Right lobe of liver (tissue), 6 donors: ENCODE measurements at regions not wholly inside any gene's neighbourhood (a gene's known extent, or its start where the extent isn't known, plus 50 kb on each side); places are given as distances from the start of the nearest gene placed in this dataset.

Source experiments
- ATAC-seq, 4 donors: fragments of 200-7000 bp; cut with Tn5 transposase; one replicate each; pipeline ENCODE4 v1.9.1; 2020; ENCODE audit warnings: mild to moderate bottlenecking in 4 of 4, moderate library complexity in 4 of 4
- DNase-seq, 3 donors: peaks; one replicate each; pipeline ENCODE4 v3.0.0-alpha.2; 2020
- H3K27ac ChIP-seq, 3 donors: fragments of 200-600 bp; one replicate each; pipeline ENCODE4 v1.8.0; 2022
- H3K27me3 ChIP-seq, 2 donors: fragments of 200-600 bp; one replicate each; pipeline ENCODE4 v1.8.0; 2022
- H3K36me3 ChIP-seq, 4 donors: fragments of 200-600 bp; sonication (generic) in 1 of 4; one replicate each; pipeline versions ENCODE4 v1.5.1 to v1.8.0; 2017 to 2022; ENCODE audit warnings: control low read depth in 1 of 4
- H3K4me1 ChIP-seq, 4 donors: fragments of 200-600 bp; sonication (generic) in 1 of 4; one replicate each; pipeline versions ENCODE4 v1.5.1 to v1.8.0; 2017 to 2022; ENCODE audit warnings: control low read depth in 1 of 4
- H3K4me3 ChIP-seq, 3 donors: fragments of 200-600 bp; one replicate each; pipeline ENCODE4 v1.8.0; 2022
- H3K9me3 ChIP-seq, 4 donors: fragments of 200-600 bp; sonication (generic) in 1 of 4; one replicate each; pipeline versions ENCODE4 v1.5.1 to v1.8.0; 2017 to 2022; ENCODE audit warnings: control low read depth in 1 of 4
- POLR2A ChIP-seq: fragments of 450-650 bp; IDR thresholded peaks from one replicate; pipeline ENCODE4 v1.6.1; 2017; ENCODE audit warnings: antibody characterized with exemption, mild to moderate bottlenecking
- WGBS: methylation state at CpG from one replicate; pipeline ENCODE4 v1.1.6; 2018; ENCODE audit warnings: low coverage, low lambda C conversion rate; ENCODE audit not compliant: insufficient coverage; ENCODE audit errors: missing lambda C conversion rate; 5-methylcytosine and 5-hydroxymethylcytosine counted together
- intact Hi-C, 2 donors: fragments of 100-400 bp; cut with DNase I; formaldehyde crosslinking; loops; one replicate each; pipeline versions ENCODE4 v1.11.2 to v1.14.1; 2022
- TF ChIP-seq, protein P1 (sequence below), 4 donors: fragments of 200-600 bp in 3 of 4; fragments of 450-650 bp in 1 of 4; IDR thresholded peaks; one replicate each; pipeline versions ENCODE4 v1.5.1 to v1.8.0; 2016 to 2022; ENCODE audit warnings: antibody characterized with exemption in 4 of 4, mild to moderate bottlenecking in 2 of 4
- donor health status: DM: no; HTN: yes; CAD: no.
- donor health status: DM: no; HTN: no; CAD: no.
- donor health status: DM: no; HTN: no; CAD: no.
- donor health status: DM: no; HTN: yes; CAD: no.
- donor health status: DM: no; HTN: yes; CAD: no.

DNA sequence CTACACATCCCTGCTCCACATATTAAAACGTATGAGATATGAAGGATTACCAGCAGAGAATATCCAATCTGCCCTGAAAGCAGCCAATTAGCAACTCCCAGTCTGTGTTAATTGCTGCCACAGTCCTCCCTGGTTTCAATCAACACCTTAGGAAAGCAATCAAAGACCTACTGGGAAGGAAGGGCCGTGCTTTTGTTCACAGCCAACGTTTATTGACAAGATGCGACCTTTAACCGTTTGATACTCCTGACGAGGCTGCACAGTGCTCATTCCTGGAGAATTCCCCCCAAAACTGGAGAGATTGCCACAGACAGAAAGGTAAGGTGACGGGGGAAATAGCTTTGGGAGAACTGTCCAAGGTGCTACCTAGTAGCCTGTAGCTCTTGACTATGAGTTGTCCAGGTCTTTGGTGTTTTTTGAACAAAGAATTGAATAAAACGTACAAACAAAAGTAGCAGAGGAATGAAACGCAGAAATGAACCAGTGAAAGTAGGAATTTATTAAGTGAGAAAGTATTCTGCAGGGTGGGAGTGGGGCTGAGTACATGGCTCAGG is 596.5 kb downstream of the NLGN4X start:
- 14% methylated on average over 9 of the region's 9 CpGs for WGBS
- no peak overlapping the region for H3K27ac ChIP-seq
- H3K4me3 ChIP-seq, result no peak overlapping the region
- no peak for ATAC-seq
- no peak for TF ChIP-seq POLR2A
- TF ChIP-seq, protein P1, sequence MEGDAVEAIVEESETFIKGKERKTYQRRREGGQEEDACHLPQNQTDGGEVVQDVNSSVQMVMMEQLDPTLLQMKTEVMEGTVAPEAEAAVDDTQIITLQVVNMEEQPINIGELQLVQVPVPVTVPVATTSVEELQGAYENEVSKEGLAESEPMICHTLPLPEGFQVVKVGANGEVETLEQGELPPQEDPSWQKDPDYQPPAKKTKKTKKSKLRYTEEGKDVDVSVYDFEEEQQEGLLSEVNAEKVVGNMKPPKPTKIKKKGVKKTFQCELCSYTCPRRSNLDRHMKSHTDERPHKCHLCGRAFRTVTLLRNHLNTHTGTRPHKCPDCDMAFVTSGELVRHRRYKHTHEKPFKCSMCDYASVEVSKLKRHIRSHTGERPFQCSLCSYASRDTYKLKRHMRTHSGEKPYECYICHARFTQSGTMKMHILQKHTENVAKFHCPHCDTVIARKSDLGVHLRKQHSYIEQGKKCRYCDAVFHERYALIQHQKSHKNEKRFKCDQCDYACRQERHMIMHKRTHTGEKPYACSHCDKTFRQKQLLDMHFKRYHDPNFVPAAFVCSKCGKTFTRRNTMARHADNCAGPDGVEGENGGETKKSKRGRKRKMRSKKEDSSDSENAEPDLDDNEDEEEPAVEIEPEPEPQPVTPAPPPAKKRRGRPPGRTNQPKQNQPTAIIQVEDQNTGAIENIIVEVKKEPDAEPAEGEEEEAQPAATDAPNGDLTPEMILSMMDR (IDR thresholded peaks at IDR 0.05), result no peak
- no peaks in the 10 kb centered on the region for H3K36me3 ChIP-seq
- DNase-seq, result no peak
- intact Hi-C loops, result no loop called here
- no peaks in the 10 kb centered on the region for H3K9me3 ChIP-seq
- H3K4me1 ChIP-seq, result no peaks in the 10 kb centered on the region
- H3K27me3 ChIP-seq, result no peaks in the 10 kb centered on the region

DNA sequence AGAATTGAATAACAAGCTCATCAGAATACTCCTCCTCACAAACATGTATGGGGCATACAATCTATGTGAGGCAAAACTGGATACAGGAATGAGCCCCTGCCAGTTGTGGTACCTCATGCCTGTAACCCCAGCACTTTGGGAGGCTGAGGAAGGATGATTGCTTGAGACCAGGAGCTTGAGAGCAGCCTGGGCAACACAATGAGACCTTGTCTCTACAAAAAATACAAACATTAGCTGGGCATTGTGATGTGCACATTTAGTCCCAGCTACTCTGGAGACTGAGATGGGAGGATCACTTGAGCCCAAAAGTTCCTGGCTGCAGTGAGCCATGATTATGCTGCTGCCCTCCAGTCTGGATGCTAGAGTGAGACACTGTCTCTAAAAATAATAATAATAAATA is 611.0 kb downstream of the NLGN4X start:
- Histone ChIP-seq H3K36me3 (no peaks in the 10 kb centered on the region), H3K4me3 (no peak overlapping the region), H3K27me3 (no peaks in the 10 kb centered on the region), H3K9me3 (no peaks in the 10 kb centered on the region), H3K27ac (no peak overlapping the region), H3K4me1 (no peaks in the 10 kb centered on the region)
- intact Hi-C loops, result no loop called here
- no peak for ATAC-seq
- no peak for DNase-seq
- TF ChIP-seq, protein P1 (IDR thresholded peaks at IDR 0.05), result no peak
- TF ChIP-seq POLR2A, result no peak

DNA sequence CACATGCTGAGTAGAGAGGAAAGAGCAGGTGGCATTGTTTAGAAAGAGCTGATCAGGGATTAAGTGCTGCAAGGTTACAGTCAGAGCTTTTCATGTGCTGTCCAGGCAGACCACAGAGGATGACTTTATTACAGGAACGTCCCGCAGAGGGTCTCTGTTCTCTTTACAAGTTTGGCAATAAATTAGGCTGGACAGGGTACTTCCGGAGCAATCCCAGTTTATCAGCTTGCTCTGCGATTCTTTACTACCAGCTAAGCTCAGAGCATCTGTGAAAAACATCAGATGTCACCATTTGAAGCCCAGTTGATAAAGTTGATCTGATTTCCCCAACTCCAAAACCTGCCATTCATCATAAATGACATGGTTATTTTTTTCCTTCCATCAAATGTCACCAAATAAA is 633.1 kb downstream of the NLGN4X start:
- no peaks in the 10 kb centered on the region for H3K27me3 ChIP-seq
- ATAC-seq, result no peak
- DNase-seq, result no peak
- H3K4me1 ChIP-seq, result no peaks in the 10 kb centered on the region
- WGBS, result 30% methylated on average over 4 of the region's 4 CpGs
- H3K9me3 ChIP-seq, result no peaks in the 10 kb centered on the region
- intact Hi-C loops, result no loop called here
- TF ChIP-seq, protein P1 (IDR thresholded peaks at IDR 0.05), result no peak
- no peak for TF ChIP-seq POLR2A
- no peak overlapping the region for H3K27ac ChIP-seq
- H3K36me3 ChIP-seq, result no peaks in the 10 kb centered on the region
- no peak overlapping the region for H3K4me3 ChIP-seq

DNA sequence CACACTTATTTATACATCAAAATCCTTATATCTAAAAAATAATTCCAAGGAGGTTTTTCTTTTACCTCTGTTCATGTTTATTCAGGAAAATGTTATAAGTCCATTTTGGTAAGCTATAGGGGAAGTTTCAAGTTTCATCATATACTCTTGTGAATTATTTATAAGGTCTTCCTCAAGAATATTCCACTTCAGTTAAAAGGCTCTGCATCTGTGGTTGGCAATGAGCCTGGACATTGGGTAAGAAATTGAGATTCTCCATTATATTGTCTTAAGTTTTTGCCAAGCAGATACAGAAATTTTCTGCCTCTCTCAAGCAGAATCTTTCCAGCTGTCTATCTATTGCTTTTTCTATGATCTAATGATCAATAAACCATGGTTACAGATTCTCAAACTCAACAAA is 641.9 kb downstream of the NLGN4X start:
- Histone ChIP-seq H3K27me3 (no peaks in the 10 kb centered on the region), H3K27ac (no peak overlapping the region), H3K9me3 (no peaks in the 10 kb centered on the region), H3K4me1 (no peaks in the 10 kb centered on the region), H3K4me3 (no peak overlapping the region), H3K36me3 (no peaks in the 10 kb centered on the region)
- TF ChIP-seq, protein P1 (IDR thresholded peaks at IDR 0.05), result no peak
- no peak for TF ChIP-seq POLR2A
- ATAC-seq (no peak), DNase-seq (no peak)
- intact Hi-C loops, result no loop called here

DNA sequence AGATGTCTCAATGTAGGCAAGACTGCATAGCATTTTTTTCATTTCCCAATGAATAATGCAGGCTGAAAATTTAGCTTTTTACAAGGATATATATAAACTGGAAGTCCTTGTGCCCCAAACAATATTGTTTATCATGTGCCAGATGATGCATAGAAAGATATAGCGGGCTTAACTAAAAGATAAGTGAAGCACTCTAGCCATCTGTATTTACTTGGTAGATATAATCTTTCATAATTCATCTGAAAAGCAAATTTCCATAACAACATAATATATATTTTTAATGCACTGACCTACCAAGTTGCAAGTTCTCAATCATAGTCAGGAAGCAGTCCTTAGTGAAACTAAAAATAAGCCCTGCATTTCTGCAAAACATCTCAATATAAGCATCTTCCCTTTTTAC is 653.3 kb downstream of the NLGN4X start:
- Histone ChIP-seq H3K4me3 (no peak overlapping the region), H3K4me1 (no peaks in the 10 kb centered on the region), H3K9me3 (no peaks in the 10 kb centered on the region), H3K36me3 (no peaks in the 10 kb centered on the region), H3K27me3 (no peaks in the 10 kb centered on the region), H3K27ac (no peak overlapping the region)
- no peak for ATAC-seq
- TF ChIP-seq, protein P1 (IDR thresholded peaks at IDR 0.05), result no peak
- TF ChIP-seq POLR2A, result no peak
- intact Hi-C loops, result no loop called here
- DNase-seq, result no peak
- WGBS, result 62% methylated on average over 1 of the region's 1 CpG
